ENCODE measurements at regions not wholly inside any gene's neighbourhood (a gene's known extent, or its start where the extent isn't known, plus 50 kb on each side); places are given as distances from the start of the nearest gene placed in this dataset.
"Not testable (repeated sequence)": the region's sequence is repeated elsewhere in the genome, so short reads cannot be mapped to it uniquely, and the experiment has no call there.

GRCh38 chr6:144660561-144661115 is 375.5 kb downstream of the UTRN start:
- no peak for DNase-seq

GRCh38 chr6:144661116-144661806 is 376.1 kb downstream of the UTRN start:
- DNase-seq, result no peak

- DNase-seq, result no peak
These were observed 377.8 kb downstream of the UTRN start for GRCh38 chr6:144662812-144663365.

GRCh38 chr6:144664281-144664680 is 379.1 kb downstream of the UTRN start:
- DNase-seq, result no peak

- DNase-seq, result no peak
These were observed 379.8 kb downstream of the UTRN start for GRCh38 chr6:144664947-144665346.

GRCh38 chr6:144665932-144666450 is 380.9 kb downstream of the UTRN start:
- no peak for DNase-seq

- DNase-seq, result no peak
These were observed 381.6 kb downstream of the UTRN start for GRCh38 chr6:144666781-144667180.

- no peak for DNase-seq
These were observed 382.7 kb downstream of the UTRN start for GRCh38 chr6:144667532-144668503.

GRCh38 chr6:144670259-144670658 is 385.1 kb downstream of the UTRN start:
- not testable (repeated sequence) for DNase-seq

GRCh38 chr6:144673807-144674206 is 388.7 kb downstream of the UTRN start:
- DNase-seq, result no peak

- DNase-seq, result peak in 1 of 2 donors; percentile 19
These were observed 390.2 kb downstream of the UTRN start for GRCh38 chr6:144675231-144675861.

- DNase-seq, result not testable (repeated sequence)
These were observed 391.2 kb downstream of the UTRN start for GRCh38 chr6:144676310-144676709.

GRCh38 chr6:144677263-144677662 is 392.1 kb downstream of the UTRN start:
- DNase-seq, result not testable (repeated sequence)

GRCh38 chr6:144678844-144679243 is 393.7 kb downstream of the UTRN start:
- DNase-seq, result no peak

- DNase-seq, result no peak
These were observed 396.2 kb downstream of the UTRN start for GRCh38 chr6:144681334-144681733.

GRCh38 chr6:144683216-144684070 is 398.3 kb downstream of the UTRN start:
- DNase-seq, result no peak

GRCh38 chr6:144688713-144689112 is 403.6 kb downstream of the UTRN start:
- DNase-seq, result no peak

- DNase-seq, result no peak
These were observed 404.4 kb downstream of the UTRN start for GRCh38 chr6:144689503-144690040.

GRCh38 chr6:144690133-144690532 is 405.0 kb downstream of the UTRN start:
- no peak for DNase-seq

- DNase-seq, result no peak
These were observed 405.5 kb downstream of the UTRN start for GRCh38 chr6:144690666-144691065.

GRCh38 chr6:144692050-144692449 is 406.9 kb downstream of the UTRN start:
- not testable (repeated sequence) for DNase-seq

Data from CD4-positive, alpha-beta T cell treated with Interleukin-1 beta for 1 hour (primary cell).